B cell (primary cell): ENCODE measurements at regions not wholly inside any gene's neighbourhood (a gene's known extent, or its start where the extent isn't known, plus 50 kb on each side); places are given as distances from the start of the nearest gene placed in this dataset.

Source experiments
- EZH2 ChIP-seq: IDR thresholded peaks from 2 replicates; pipeline ENCODE4 v1.6.1; 2012; ENCODE audit warnings: borderline replicate concordance, low read depth, mild to moderate bottlenecking, moderate library complexity, low read length; ENCODE audit not compliant: insufficient read depth, poor library complexity, severe bottlenecking
- TF ChIP-seq, protein P1 (sequence below): fragments of 200-600 bp; IDR thresholded peaks from one replicate; pipeline ENCODE4 v1.8.0; 2022; ENCODE audit warnings: antibody characterized with exemption, mild to moderate bottlenecking

DNA sequence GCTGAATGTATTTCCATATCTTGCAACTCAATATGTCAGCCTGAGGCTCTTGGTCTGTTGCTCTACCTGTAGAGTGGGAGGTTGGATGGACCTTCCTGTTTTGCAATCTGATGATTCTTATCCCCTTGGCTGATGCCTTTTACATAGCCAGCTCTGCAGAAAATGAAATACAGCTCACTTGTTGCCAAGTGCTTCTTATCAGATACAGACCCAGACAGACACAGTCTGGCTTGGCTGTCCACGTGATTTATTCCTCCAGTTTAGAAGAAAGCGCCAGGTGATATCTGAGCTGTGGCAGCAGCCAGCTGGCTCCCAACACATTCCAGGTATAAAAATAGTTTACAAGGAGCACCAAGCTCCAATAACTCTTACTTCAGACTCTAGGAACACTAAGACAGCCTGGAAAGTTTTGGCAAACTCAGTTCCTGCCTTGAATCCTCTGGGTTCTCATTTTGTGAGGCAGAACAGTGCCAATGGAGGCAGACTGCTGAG is 479.2 kb upstream of the USP24 start:
- TF ChIP-seq, protein P1, sequence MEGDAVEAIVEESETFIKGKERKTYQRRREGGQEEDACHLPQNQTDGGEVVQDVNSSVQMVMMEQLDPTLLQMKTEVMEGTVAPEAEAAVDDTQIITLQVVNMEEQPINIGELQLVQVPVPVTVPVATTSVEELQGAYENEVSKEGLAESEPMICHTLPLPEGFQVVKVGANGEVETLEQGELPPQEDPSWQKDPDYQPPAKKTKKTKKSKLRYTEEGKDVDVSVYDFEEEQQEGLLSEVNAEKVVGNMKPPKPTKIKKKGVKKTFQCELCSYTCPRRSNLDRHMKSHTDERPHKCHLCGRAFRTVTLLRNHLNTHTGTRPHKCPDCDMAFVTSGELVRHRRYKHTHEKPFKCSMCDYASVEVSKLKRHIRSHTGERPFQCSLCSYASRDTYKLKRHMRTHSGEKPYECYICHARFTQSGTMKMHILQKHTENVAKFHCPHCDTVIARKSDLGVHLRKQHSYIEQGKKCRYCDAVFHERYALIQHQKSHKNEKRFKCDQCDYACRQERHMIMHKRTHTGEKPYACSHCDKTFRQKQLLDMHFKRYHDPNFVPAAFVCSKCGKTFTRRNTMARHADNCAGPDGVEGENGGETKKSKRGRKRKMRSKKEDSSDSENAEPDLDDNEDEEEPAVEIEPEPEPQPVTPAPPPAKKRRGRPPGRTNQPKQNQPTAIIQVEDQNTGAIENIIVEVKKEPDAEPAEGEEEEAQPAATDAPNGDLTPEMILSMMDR: no peak
- TF ChIP-seq EZH2: no peak
